H1 (cell line): ENCODE measurements at regions not wholly inside any gene's neighbourhood (a gene's known extent, or its start where the extent isn't known, plus 50 kb on each side); places are given as distances from the start of the nearest gene placed in this dataset.

Experiments
- CTCF ChIA-PET: fragments of 300-600 bp; sonication (Branson Sonifier 250); formaldehyde crosslinking; loops from one replicate; lab custom pipeline; 2021; ENCODE audit not compliant: partially characterized antibody; lab: Charles Lee
- POLR2A ChIA-PET: fragments of 300-600 bp; sonication (Branson Sonifier 250); formaldehyde crosslinking; loops from one replicate; lab custom pipeline; 2021; ENCODE audit warnings: inconsistent platforms; ENCODE audit not compliant: partially characterized antibody; lab: Charles Lee
- DNase-seq, 2 experiments: peaks; one replicate each; pipeline versions ENCODE4 v3.0.0 to v3.0.0-alpha.2; 2010 to 2022; ENCODE audit warnings: low spot score in 2 of 2, low read depth in 1 of 2, mixed read lengths in 1 of 2
- FAIRE-seq: peaks from 2 replicates; lab custom pipeline; 2011; peaks lifted over from hg19 to GRCh38; lab: Jason Lieb, UNC
- H2AFZ ChIP-seq: 2 replicates; pipeline ENCODE4 v1.8.1; 2012; ENCODE audit warnings: low read length, inconsistent platforms
- H2AK5ac ChIP-seq: 2 replicates; pipeline ENCODE4 v1.6.1; 2013; ENCODE audit warnings: low read depth, low read length
- H2BK120ac ChIP-seq: replicated peaks from 2 replicates; pipeline ENCODE3; 2013; ENCODE audit warnings: low read depth, low read length, inconsistent platforms
- H2BK12ac ChIP-seq: 2 replicates; pipeline ENCODE4 v1.6.1; 2013; ENCODE audit warnings: low read depth, low read length
- H2BK15ac ChIP-seq: 2 replicates; pipeline ENCODE4 v1.6.1; 2013; ENCODE audit warnings: low read length
- H2BK20ac ChIP-seq: 2 replicates; pipeline ENCODE4 v1.6.1; 2013; ENCODE audit warnings: low read length
- H2BK5ac ChIP-seq: 2 replicates; pipeline ENCODE4 v1.6.1; 2013; ENCODE audit warnings: low read depth, low read length
- H3K14ac ChIP-seq: 2 replicates; pipeline ENCODE4 v1.6.1; 2013; ENCODE audit warnings: inconsistent platforms; ENCODE audit not compliant: insufficient read length
- H3K18ac ChIP-seq: 2 replicates; pipeline ENCODE4 v1.6.1; 2013; ENCODE audit warnings: low read length; ENCODE audit errors: extremely low read depth
- H3K23ac ChIP-seq: 2 replicates; pipeline ENCODE4 v1.6.1; 2013; ENCODE audit warnings: inconsistent platforms; ENCODE audit not compliant: insufficient read length
- H3K23me2 ChIP-seq: 2 replicates; pipeline ENCODE4 v1.6.1; 2013; ENCODE audit warnings: low read depth, low read length
- H3K27ac ChIP-seq: 2 replicates; pipeline ENCODE4 v1.6.1; 2011; ENCODE audit warnings: low read depth, low read length, inconsistent platforms
- H3K27me3 ChIP-seq, 4 experiments: replicated peaks in 1 of 4; 1 replicate in 1 of 4; 2 replicates in 3 of 4; pipeline versions ENCODE4 v1.6.1 to v1.8.1; 2011 to 2013; ENCODE audit warnings: low read length in 3 of 4, mild to moderate bottlenecking in 3 of 4, inconsistent platforms in 2 of 4, mixed read lengths in 2 of 4, moderate library complexity in 1 of 4; ENCODE audit not compliant: control insufficient read depth in 3 of 4, insufficient read depth in 3 of 4; ENCODE audit errors: extremely low read depth in 1 of 4
- H3K36me3 ChIP-seq, 4 experiments: 2 replicates each; pipeline versions ENCODE4 v1.6.1 to v1.8.1; 2011 to 2013; ENCODE audit warnings: mild to moderate bottlenecking in 4 of 4, low read length in 3 of 4, moderate library complexity in 2 of 4, control low read depth in 1 of 4, inconsistent platforms in 1 of 4; ENCODE audit not compliant: insufficient read depth in 4 of 4, control insufficient read depth in 2 of 4
- H3K4ac ChIP-seq: replicated peaks from 2 replicates; pipeline ENCODE3; 2013; ENCODE audit warnings: low read length, low read depth, mixed read lengths, inconsistent platforms; ENCODE audit not compliant: insufficient read length
- H3K4me1 ChIP-seq, 4 experiments: replicated peaks in 1 of 4; 1 replicate in 1 of 4; 2 replicates in 3 of 4; pipeline versions ENCODE4 v1.6.1 to v1.8.1; 2011 to 2013; ENCODE audit warnings: low read length in 3 of 4, inconsistent platforms in 2 of 4, mixed read lengths in 1 of 4; ENCODE audit not compliant: insufficient read depth in 4 of 4, control insufficient read depth in 3 of 4
- H3K4me2 ChIP-seq, 2 experiments: 2 replicates each; pipeline versions ENCODE4 v1.6.1 to v1.8.1; 2011 to 2013; ENCODE audit warnings: low read depth in 2 of 2, low read length in 2 of 2, control low read depth in 1 of 2, inconsistent platforms in 1 of 2, mild to moderate bottlenecking in 1 of 2; ENCODE audit not compliant: insufficient read depth in 1 of 2
- H3K4me3 ChIP-seq, 4 experiments: fragments of 200-600, 300-600 bp in 1 of 4; sonication (generic), shearing (Covaris generic), sonication (Bioruptor Twin) in 1 of 4; 2 replicates each; pipeline versions ENCODE4 v1.5.1 to v1.8.1; 2011 to 2016; ENCODE audit warnings: low read length in 4 of 4, low read depth in 3 of 4, control low read depth in 2 of 4, inconsistent platforms in 2 of 4, mild to moderate bottlenecking in 2 of 4, mixed read lengths in 1 of 4, moderate library complexity in 1 of 4; ENCODE audit not compliant: insufficient read depth in 2 of 4; ENCODE audit errors: extremely low read depth in 1 of 4
- H3K56ac ChIP-seq: replicated peaks from 2 replicates; pipeline ENCODE3; 2013; ENCODE audit warnings: low read depth, mild to moderate bottlenecking, mixed read lengths, low read length, inconsistent platforms; ENCODE audit not compliant: insufficient read length
- H3K79me1 ChIP-seq: 2 replicates; pipeline ENCODE4 v1.6.1; 2013; ENCODE audit warnings: low read depth, low read length, control low read depth
- H3K79me2 ChIP-seq, 2 experiments: 2 replicates each; pipeline versions ENCODE4 v1.6.1 to v1.8.1; 2012 to 2013; ENCODE audit warnings: low read length in 2 of 2, mild to moderate bottlenecking in 2 of 2, inconsistent platforms in 1 of 2; ENCODE audit not compliant: insufficient read depth in 2 of 2, control insufficient read depth in 1 of 2
- H3K9ac ChIP-seq, 4 experiments: replicated peaks in 1 of 4; 1 replicate in 1 of 4; 2 replicates in 3 of 4; pipeline versions ENCODE4 v1.6.1 to v1.8.1; 2011 to 2013; ENCODE audit warnings: low read depth in 3 of 4, low read length in 3 of 4, control low read depth in 2 of 4, mild to moderate bottlenecking in 2 of 4, moderate library complexity in 2 of 4, inconsistent platforms in 1 of 4; ENCODE audit errors: extremely low read depth in 1 of 4
- H3K9me3 ChIP-seq, 2 experiments: 2 replicates each; pipeline versions ENCODE4 v1.6.1 to v1.8.1; 2012 to 2013; ENCODE audit warnings: mild to moderate bottlenecking in 2 of 2, moderate library complexity in 2 of 2, control low read depth in 1 of 2, inconsistent platforms in 1 of 2, low read depth in 1 of 2, low read length in 1 of 2, mixed read lengths in 1 of 2; ENCODE audit not compliant: insufficient read depth in 2 of 2
- H4K20me1 ChIP-seq, 2 experiments: replicated peaks in 1 of 2; 2 replicates each; pipeline versions ENCODE3 to v1.8.1; 2011 to 2013; ENCODE audit warnings: inconsistent platforms in 2 of 2, low read length in 2 of 2, mild to moderate bottlenecking in 1 of 2; ENCODE audit not compliant: insufficient read depth in 2 of 2, control insufficient read depth in 1 of 2
- H4K5ac ChIP-seq: 2 replicates; pipeline ENCODE4 v1.6.1; 2013; ENCODE audit warnings: low read length, low read depth, mixed read lengths, inconsistent platforms; ENCODE audit not compliant: insufficient read length
- H4K8ac ChIP-seq: 2 replicates; pipeline ENCODE4 v1.8.0; 2013; ENCODE audit warnings: mild to moderate bottlenecking, moderate library complexity, low read length, inconsistent platforms; ENCODE audit not compliant: insufficient read depth; ENCODE audit errors: extremely low read depth
- H4K91ac ChIP-seq: replicated peaks from 2 replicates; pipeline ENCODE3; 2013; ENCODE audit warnings: low read length, mixed read lengths, inconsistent platforms; ENCODE audit not compliant: insufficient read length
- GTF2F1 ChIP-seq: IDR thresholded peaks from 2 replicates; pipeline ENCODE4 v1.6.1; 2012; ENCODE audit warnings: low read depth, low read length, improper control_type of control experiment, borderline replicate concordance
- KDM4A ChIP-seq: IDR thresholded peaks from one replicate; pipeline ENCODE4 v1.7.1; 2012; ENCODE audit warnings: low read depth, mild to moderate bottlenecking, moderate library complexity, low read length, inconsistent platforms; ENCODE audit not compliant: severe bottlenecking
- SP4 ChIP-seq: IDR thresholded peaks from 2 replicates; pipeline ENCODE4 v1.6.1; 2012; ENCODE audit warnings: low read length, inconsistent platforms
- TBP ChIP-seq: IDR thresholded peaks from 2 replicates; pipeline ENCODE4 v1.6.1; 2011; ENCODE audit warnings: low read depth, low read length, improper control_type of control experiment
- YY1 ChIP-seq: IDR thresholded peaks from 2 replicates; pipeline ENCODE4 v1.6.1; 2011; ENCODE audit warnings: low read depth, mild to moderate bottlenecking, low read length
- ZNF274 ChIP-seq: IDR thresholded peaks from 2 replicates; pipeline ENCODE4 v1.7.0; 2012; ENCODE audit warnings: low read length, borderline replicate concordance; ENCODE audit errors: extremely low read depth
- WGBS, 2 experiments: shearing (Covaris generic) in 1 of 2; methylation state at CpG; one replicate each; pipeline versions ENCODE4 v1.1.6 to v1.1.7; 2013 to 2015; ENCODE audit warnings: low lambda C conversion rate in 2 of 2, mixed read lengths in 2 of 2, inconsistent platforms in 1 of 2, low coverage in 1 of 2, missing lambda C conversion rate in 1 of 2; ENCODE audit not compliant: insufficient replicate concordance in 2 of 2, insufficient coverage in 1 of 2, insufficient read length in 1 of 2; ENCODE audit errors: extremely low coverage in 1 of 2, missing lambda C conversion rate in 1 of 2; 5-methylcytosine and 5-hydroxymethylcytosine counted together

DNA sequence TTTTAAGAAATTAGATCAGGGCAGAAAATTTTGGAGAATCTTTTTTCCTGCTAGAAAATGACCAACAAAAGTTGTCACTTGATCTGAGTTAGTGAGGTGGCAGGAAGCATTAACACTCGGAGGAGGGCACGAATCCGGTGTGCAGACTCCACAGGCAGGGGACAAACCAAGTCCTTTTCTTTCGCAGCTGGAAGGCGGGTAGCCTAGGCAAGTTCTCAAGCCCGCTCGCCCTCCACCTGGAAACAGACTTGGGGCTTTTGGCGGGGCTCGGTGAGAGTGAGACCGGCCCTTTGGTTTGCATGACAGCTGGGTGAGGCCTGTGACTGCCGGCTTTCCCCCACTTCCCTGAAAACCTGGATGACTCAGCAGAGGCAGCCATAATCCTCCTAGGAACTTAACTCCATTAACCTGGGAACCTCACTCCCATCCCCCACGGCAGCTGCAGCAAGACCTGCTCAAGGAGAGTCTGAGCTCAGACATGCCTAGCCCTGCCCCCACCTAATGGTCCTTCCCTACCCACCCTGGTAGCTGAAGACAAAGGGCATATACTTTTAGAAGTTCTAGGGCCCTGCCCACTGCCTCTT is 134.8 kb downstream of the MFSD1 start:
- 91% methylated on average over 11 of the region's 12 CpGs; no CpG with 5 or more reads in 1 of the 2 experiments for WGBS, 2 experiments
- TF ChIP-seq TBP = no peak; the same call in 1 of the 2 replicates
- peak; percentile 81 for TF ChIP-seq YY1
- TF ChIP-seq SP4 = no peak
- TF ChIP-seq ZNF274 = no peak
- no peak for TF ChIP-seq KDM4A
- no peak for TF ChIP-seq GTF2F1

More for the DNA sequence above, 134.8 kb downstream of the MFSD1 start:
- H3K9me3 ChIP-seq = no peaks in the 10 kb centered on the region
- H3K4me3 ChIP-seq = no peak overlapping the region; a peak in 1 of 8 replicates
- H3K27me3 ChIP-seq = no peaks in the 10 kb centered on the region
- no peaks in the 10 kb centered on the region for H4K20me1 ChIP-seq
- H3K79me1 ChIP-seq = no peaks in the 10 kb centered on the region
- no peak overlapping the region for H2BK120ac ChIP-seq
- H3K23ac ChIP-seq = no peak overlapping the region
- H4K8ac ChIP-seq = peak overlapping the region; percentile 89
- no peak overlapping the region for H2BK15ac ChIP-seq
- H2BK12ac ChIP-seq = 0 out of 2 replicates have a peak overlapping the region, but pooled peaks have one; percentile 50
- no peak overlapping the region for H4K5ac ChIP-seq
- CTCF ChIA-PET = interaction anchor here (0.9 to 1.7 kb wide), 3 partner anchors 12 to 25 kb away, joined by 3 to 4 read pairs (median 4); no protein-coding TSS in a partner anchor
- POLR2A ChIA-PET = no interaction called here
- no peak overlapping the region for H3K14ac ChIP-seq
- FAIRE-seq (no peak), DNase-seq (no peak)
- no peak overlapping the region; the same call in 1 of the 2 replicates for H2BK5ac ChIP-seq
- no peak overlapping the region for H3K9ac ChIP-seq
- H3K23me2 ChIP-seq = no peaks in the 10 kb centered on the region
- H3K4me1 ChIP-seq = peaks cover 0 to 3% (median 0%) of the 10 kb centered on the region in 4 experiments; a peak in 2 of 7 replicates
- peak overlapping the region; percentile 3; the same call in 1 of the 2 replicates for H3K27ac ChIP-seq
- H4K91ac ChIP-seq = no peak overlapping the region
- peak overlapping the region; percentile 71; the same call in 1 of the 2 replicates for H3K18ac ChIP-seq
- H2AK5ac ChIP-seq = no peak overlapping the region
- no peak overlapping the region for H3K4me2 ChIP-seq
- H3K4ac ChIP-seq = no peak overlapping the region
- no peak overlapping the region for H3K56ac ChIP-seq
- peak overlapping the region; percentile 80; the same call in 1 of the 2 replicates for H2BK20ac ChIP-seq
- peak overlapping the region; percentile 65; the same call in 1 of the 2 replicates for H2AFZ ChIP-seq
- H3K36me3 ChIP-seq = no peaks in the 10 kb centered on the region
- H3K79me2 ChIP-seq = no peaks in the 10 kb centered on the region
